ENCODE measurements at regions not wholly inside any gene's neighbourhood (a gene's known extent, or its start where the extent isn't known, plus 50 kb on each side); places are given as distances from the start of the nearest gene placed in this dataset.
"Not testable (repeated sequence)": the region's sequence is repeated elsewhere in the genome, so short reads cannot be mapped to it uniquely, and the experiment has no call there.

DNA sequence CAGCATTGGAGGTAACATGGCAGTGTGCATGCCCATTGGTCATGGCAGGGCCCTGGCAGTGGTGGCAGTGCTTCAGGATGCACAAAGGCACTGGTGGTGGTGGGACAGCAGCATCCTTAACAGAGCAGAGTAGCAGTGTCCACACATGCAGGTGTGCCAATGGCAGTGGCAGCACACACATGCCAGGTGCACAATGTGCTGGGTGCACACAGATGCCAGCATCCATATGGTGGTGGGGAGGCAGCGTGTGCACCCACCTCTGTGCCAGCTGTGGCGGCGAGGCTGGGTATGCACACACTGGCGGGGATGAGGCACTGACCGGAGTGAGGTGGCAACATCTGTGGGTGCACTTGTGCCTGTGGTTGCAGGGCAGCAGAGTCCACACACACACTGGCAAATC is 150.6 kb downstream of the SI start:
- DNase-seq = no peak

DNA sequence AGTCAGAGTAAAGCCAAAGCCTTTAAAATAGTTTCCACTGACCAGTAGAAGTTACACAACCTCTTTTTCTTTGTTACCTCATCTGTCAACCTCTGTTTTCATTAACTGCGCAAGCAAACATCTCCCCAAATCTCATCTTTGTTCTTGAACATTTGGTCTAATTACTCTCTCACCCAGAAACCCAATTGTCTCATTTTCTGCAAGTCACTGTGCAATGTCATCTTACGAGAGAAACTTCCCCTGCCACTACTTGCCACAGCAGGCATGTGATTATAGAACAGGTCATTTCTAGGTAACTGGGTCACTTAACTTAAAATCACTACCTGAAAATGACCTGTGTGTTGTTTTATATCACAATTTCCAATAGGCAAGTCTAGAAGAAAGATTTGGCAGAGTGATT is 159.4 kb downstream of the SI start:
- no peak for DNase-seq

DNA sequence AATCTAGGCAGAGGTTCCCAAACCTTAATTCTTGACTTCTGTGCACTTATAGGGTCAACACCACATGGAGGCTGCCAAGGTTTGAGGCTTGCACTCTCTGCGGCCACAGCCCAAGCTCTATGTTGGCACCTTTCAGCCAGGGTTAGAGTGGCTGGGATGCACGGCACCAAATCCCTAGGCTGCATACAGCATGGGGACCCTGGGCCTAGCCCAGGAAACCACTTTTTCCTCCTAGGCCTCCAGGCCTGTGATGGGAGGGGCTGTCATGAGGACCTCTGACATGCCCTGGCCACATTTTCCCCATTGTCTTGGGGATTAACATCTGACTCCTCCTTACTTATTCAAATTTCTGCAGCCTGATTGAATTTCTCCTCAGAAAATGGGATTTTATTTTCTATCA is 165.4 kb downstream of the SI start:
- no peak for DNase-seq

DNA sequence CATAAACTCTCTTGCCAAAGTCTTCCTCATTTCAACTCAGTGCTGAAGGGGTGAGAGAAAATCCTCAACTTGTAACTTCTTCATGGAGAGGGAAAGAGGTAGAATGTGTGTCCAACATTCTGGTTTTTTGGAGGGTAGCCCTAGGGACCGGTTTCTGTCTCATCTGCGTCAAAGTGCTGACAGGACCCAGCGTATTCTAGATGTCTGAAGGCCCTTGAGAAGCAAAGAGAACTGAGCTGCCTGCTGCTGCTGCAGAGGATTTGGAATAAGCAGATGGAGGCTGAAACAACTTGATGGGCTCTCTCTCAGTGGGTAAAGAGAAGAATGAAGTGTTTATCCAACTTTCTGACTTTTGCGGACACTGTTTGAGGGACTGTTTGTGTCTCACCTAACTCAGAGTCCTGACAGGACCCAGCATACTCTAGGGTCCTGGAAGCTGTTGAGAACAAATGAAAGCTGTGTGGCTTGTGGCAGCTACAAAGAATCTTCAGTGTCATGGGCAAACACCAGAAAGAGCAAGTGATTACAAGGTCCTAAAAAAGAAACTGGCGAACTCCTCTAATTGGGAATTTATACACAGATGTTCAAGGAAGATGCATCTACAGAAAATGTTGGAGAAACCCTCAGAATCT is 174.4 kb downstream of the SI start:
- no peak for DNase-seq

DNA sequence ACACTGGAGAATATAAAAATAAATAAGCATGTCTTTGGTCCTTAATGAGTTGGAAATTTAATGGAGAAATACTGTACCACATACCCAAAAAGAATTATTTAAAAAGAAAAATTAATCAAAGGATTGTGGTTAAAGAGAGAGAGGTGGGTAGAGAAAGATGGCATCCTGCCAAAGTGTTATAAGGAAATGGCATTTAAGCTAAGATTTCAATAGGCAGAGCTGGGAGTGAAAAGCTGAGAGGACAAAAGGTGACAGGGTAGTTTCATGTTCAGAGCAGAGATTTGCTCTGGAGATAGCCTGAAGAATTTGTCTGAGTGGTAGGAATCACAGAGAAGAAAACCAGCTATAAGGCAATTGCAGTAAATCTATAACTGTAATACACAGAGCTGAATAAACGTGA is 181.0 kb downstream of the SI start:
- peak; percentile 7 for DNase-seq

DNA sequence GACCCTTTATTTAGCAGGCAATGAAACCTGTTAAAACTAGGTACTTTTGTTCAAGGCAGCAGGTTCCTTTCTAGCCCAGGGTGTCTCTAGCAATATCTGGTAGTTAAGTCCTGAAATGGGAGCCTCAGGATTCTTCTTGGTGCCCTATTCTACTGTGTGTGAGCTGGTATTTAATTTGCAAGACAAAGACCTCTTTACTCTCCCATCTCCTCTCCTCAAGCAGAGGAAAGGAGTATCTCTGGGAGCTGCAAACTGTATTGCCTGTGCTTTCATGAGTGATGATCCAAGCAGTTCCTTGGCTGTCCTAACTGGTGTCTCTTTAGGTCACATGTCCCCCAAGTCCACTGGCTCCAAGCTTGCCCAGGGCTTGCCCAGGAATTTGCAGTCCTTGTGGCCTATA is 188.2 kb downstream of the SI start:
- DNase-seq = no peak

DNA sequence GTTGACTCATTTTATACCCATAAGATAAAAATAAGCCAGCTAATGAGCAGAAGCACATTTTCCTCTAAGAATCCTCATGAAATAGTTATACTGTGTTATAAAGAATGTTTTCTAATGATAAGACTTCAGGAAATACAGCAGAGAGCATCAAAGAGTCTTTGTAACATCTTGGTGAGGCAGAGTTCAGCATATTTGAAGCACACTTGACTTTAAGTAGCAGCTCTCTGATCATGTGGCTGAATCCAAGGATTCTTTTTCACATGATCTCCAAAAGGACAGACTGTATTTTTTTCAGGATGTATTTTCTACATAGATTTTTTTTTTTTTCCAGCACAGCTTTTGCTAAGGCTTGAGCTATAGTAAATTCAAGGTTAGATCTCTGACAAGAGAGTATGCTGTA is 195.1 kb downstream of the SI start:
- no peak for DNase-seq

DNA sequence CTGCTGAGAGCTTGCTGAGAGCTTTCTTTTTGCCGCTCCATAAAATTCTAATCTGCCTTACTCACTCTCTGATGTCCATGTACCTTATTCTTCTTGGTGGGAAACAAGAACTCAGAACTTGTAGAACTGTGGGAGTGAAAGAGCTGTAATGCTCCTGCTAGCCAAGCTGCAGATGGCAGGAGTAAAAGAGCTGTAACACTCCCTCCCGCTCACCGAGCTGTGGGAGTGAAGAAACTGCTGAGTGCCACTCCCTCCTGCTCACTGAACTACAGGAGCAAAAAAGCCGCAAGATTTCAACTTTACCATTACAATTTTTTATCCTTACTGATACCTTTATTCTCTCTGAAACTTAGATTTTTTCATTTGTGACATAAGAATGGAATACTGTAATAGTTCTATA is 199.1 kb downstream of the SI start:
- DNase-seq = no peak

DNA sequence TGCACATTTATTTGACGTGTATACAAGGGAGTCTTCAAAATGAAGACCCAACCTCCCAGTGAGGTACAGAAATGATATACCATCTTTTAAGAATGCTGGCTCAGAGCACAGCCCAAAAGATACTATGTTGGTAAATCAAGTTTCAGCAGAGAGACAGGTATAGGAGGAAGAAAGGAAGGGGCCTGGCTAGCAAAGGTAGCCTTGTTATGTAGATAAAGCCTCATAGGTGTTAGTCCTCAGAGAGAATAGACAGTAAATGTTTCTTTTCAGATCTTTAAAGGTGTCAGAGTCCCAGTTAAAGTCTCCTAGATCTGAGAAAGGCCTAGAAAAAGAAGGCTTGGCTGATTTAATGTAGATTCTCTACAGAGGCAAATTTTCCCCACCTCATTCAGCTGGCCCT is 213.8 kb downstream of the SI start:
- DNase-seq = no peak

DNA sequence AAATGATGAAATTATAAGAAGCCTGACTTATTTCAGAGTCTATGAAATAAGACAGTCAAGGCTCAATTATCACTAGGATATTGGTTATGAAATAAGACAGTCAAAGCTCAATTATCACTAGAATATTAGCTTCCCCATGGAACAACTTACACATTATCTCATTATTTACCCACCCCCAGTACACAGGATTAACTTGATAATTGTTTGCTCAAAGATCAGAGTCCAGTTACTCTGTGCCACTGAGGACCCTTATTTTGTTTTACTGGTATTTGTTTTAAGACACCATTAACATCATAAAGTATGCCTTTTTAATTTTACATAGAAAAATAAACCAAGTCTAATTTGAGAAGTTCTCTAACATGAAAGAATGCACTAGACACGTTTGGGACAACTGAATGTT is 225.4 kb downstream of the SI start:
- no peak for DNase-seq

DNA sequence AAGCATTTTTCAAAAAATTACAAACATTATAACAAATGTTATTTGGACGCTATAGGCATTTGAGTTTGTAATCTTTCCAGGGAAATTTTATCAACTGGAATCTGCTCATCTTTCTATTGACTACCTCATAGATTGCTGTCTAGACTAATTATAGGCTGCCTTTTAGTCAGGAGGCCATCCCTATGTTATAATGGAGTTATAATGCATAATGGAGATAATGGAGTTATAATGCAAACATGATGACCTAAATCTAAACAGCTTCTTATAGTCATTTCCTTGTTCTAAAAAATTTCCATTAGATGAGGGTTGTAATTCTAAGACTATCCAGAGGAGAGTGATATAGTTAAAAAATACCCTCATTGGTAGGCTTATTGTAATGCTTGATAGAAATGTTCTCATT is 226.4 kb downstream of the SI start:
- no peak for DNase-seq

DNA sequence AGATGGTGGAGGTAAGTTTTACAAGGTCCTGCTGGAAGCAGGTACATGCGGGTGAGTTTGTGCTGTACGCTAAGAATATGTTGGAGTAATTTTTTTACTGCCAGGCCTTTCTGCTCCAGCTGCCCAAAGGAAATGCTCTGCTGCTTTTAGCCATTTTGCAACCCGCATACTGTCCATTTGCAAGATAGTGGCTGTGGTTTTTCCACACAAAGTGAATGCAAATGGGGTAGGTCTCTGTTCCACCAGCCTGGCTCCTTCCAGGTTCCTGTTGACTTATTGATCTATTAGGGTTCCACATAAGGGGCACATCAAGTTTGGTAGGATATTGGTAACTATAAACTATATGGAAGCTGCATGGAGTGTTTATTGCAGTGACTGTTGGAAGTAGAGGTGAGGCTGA is 227.1 kb downstream of the SI start:
- no peak for DNase-seq

DNA sequence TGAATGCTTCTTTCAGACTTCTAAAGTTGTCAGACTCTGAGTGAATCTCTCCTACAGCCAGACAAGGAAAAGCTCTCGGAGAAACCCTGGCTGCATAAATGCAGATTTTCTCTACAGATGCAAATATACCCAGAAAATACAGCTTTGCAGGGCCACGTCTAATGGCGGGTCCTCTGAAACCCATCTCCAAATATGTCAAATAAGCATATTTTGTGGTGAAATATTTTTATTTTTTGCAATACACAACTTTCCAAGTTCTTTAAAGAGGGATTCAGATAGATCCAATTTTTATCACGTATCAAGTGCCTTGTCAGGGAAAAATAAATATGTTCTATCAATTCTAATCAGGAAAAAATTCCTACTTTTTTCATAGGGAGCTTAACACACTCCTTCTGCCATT is 229.4 kb downstream of the SI start:
- DNase-seq = no peak

DNA sequence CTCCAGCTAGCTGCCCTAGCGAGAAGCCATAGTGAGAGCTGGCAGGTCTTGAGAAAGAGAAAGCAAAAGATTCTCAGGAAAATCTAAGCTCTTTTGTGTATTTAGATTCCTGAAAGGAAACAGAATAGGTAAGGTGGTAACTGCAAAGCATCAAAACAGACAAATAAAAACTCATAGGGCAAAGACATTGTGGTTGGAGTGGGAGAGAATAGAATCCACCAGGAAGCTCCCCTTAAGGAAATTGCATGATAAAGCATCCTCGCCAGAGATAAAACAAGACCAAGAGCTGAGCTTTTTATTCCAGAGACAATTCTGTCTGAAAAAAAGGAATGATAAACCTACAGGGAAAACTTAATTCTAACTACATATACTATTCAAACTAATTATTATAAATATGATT is 232.6 kb downstream of the SI start:
- no peak for DNase-seq

DNA sequence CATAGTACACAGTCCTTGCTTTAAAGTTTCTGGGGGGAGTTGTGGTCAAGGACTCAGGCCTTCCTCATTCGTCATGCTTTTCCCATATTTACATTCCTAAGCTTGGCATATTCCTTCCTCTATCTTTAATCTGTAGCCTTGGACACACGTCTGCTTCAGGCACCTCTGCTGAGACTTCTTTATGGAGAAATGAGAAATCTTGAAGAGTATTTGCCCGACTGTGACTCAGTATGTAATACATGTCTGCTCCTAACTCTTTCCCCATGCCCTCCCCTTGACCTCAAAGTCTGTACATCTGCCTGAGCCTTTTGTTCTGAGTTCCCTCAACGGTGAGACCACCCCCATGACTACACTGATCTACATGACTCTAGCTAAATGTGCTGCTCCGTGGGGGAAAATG is 246.1 kb downstream of the SI start:
- DNase-seq = no peak

DNA sequence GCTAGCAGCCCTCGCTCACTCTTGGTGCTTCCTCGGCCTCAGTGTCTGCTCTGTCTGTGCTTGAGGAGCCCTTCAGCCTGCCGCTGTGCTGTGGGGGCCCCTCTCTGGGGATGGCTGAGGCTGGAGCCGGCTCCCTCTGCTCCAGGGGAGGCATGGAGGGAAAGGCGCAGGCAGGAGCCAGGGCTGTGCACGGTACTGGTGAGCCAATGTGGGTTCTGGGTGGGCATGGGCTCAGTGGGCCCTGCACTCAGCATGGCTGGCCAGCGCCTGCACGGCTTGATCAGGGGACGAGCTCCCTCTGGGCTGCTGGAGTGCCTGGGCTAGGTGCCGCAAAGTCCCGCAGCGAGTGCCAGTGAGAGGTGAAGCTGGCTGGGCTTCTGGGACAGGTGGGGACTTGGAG is 260.0 kb downstream of the SI start:
- no peak for DNase-seq

DNA sequence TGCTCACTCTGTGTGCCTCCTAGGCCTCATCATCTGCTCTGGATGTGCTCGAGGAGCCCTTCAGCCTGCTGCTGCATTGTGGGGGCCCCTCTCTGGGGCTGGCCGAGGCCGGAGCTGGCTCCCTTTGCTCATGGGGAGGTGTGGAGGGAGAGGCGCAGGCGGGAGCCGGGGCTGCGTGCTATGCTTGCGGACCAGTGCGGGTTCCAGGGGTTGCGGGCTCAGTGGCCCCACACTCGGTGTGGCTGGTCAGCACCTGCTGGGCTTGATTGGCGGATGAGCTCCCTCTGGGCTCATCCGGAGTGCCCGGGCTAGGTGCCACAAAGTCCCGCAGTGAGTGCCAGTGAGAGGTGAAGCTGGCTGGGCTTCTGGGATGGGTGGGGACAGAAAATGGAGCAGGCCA is 264.2 kb downstream of the SI start:
- no peak for DNase-seq

DNA sequence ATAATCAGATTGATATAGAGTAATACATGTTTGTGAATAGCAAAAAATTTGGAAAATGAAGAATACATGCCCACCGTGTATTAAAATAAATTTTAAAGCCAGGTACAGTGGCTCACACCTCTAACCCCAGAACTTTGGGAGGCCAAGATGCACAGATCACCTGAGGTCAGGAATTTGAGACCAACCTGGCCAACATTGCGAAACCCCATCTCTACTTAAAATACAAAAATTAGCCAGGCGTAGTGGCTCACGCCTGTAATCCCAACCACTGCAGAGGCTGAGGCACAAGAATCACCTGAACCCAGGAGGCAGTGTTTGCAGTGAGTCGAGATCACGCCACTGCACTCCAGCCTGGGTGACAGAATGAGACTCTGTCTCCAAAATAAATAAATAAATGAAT is 266.3 kb downstream of the SI start:
- DNase-seq = no peak

DNA sequence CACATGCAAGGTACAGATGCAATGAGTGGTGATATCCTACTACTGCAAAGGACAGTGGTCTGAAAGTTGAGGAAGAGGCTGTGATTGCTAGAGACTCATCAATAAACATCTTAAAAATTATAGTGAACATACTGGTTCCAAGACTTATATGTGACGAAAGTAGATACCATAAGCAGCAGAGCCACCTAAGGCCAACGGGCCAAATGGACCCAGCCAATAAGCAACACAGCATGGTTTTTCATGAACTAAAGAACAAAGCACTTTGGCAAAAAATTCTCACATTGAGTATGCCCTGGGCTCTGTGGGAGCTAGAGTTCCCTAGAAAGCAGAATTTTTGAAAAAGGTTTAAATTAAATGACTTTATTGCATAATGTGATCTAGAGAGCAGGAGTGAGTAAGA is 272.1 kb downstream of the SI start:
- no peak for DNase-seq

DNA sequence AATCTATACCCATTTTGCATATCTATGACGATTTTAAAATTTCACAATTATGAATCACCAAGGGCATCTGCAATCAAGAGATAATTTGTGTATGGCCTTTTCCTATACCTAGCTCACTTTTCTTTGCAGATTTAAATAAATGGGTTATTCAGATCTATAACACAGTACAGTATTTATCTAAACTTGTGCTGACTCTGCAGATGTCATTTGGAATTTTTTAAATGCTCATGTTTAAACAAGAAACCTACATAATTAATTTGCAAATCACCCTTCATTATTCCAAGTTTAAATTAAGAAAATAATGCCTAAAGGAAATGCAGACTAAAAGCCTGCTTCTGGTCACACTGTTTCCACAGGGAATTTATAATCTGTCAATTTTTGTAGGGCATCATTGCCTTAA is 284.2 kb downstream of the SI start:
- DNase-seq = no peak

DNA sequence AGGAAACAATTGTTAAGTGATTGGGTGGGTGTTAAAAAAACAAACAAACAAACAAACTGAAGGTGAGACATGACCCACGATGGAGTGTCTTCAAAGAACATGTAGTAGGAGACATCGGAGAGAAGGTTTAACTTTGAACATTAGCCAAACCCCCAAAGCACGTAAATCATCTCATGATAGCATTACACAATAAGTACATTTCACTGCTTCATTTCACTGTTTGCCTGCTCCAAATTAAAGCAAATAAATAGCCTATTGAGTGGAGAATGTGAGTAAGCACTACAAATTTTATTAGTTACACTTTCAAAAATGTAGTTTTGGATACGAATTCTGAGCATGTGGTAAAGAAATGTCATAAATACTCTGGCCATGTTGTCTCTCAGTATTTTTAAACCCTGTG is 287.0 kb downstream of the SI start:
- no peak for DNase-seq

DNA sequence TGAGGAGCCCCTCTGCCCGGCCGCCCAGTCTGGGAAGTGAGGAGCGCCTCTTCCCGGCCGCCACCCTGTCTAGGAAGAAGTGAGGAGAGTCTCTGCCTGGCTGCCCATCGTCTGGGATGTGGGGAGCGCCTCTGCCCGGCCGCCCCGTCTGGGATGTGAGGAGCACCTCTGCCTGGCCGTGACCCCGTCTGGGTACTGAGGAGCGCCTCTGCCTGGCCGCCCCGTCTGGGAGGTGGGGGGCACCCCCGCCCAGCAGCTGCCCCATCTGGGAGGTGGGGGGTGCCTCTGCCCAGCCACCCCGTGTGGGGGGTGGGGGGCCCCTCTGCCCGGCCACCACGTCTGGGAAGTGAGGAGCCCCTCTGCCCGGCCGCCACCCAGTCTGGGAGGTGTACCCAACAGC is 293.9 kb downstream of the SI start:
- DNase-seq = not testable (repeated sequence)

DNA sequence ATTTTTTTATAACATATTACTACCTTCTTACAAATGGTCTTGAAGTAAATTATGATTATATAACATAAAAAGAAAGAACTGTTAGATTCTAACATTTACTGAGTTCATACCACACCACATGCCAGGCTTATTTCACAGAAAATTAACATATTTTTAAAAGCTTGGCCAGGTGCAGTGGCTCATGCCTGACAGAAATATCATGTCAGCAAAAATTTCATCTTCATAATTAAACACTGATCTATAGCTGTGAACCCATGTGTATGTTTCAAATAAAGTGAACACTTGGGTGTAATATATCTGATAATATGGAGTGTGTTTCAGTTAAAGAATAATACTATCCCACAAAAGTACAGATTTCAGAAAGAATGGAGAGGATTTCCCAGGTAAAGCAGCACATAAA is 296.5 kb downstream of the SI start:
- no peak for DNase-seq

DNA sequence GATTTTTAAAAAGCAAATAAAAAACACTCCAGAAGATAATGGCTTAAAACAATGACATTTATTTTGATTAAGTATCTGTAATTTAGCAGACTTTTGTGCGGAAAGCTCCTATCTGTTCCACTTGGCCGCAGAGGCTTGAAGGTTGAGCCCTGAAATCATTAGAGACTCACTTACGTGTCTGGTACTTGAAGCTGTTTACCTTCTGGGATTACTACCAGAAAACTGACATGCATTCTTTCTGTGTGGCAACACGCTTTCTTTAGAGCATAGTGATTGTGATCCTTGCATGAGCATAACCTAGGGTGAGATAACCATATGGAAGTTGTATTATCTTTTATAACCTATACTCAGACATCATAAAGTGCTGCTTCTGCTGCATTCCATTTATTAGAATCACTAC is 298.5 kb downstream of the SI start:
- no peak for DNase-seq

DNA sequence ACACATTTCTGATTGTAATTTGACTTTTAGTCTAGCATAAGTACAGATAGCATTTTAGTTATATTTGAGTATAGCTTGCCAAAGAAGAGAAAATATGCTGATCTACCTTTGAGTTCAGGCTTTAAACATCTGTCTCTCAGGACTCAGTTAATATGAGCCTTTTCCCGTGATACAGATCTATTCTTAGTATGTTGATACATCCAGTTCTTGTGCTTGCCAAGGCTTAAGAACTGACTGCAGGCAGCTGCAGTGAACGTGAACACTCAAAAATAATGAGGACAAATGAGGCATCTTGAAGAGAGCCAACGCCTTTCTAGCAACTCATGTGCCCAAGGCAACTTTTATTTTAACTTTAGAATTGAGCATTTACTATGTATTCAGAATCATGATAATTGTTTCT is 325.5 kb downstream of the SI start:
- no peak for DNase-seq

DNA sequence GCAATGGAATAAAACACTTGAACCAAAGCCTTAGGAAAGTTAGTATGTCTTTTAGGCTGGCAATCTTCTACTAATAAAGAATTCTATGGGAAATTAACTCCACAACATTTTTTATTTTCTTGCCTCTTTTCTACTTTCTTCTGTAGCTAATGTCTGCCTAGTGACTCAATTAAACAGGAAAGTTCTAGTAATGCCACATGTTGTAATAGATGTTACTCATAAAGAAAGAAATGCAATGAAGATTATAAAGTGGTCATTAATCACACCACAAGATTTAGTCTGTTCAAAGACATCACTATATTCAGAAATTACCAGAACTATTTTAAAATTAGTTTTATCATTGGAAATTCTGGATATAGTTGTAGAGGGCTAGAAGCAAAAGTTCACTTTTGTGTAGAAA is 329.7 kb downstream of the SI start:
- DNase-seq = no peak

All from hematopoietic multipotent progenitor cell treated with erythropoietin and hydrocortisone succinate and interleukin-3 and kit ligand, for 4 days (in vitro differentiated cells).